ENCODE measurements at regions not wholly inside any gene's neighbourhood (a gene's known extent, or its start where the extent isn't known, plus 50 kb on each side); places are given as distances from the start of the nearest gene placed in this dataset.

GRCh38 chr6:144731229-144731628 lies 446.1 kb downstream of the UTRN start:
- DNase-seq = no peak

- DNase-seq = no peak
Observed at GRCh38 chr6:144736763-144737162, 451.6 kb downstream of the UTRN start.

- no peak for DNase-seq
Observed at GRCh38 chr6:144737998-144738397, 452.9 kb downstream of the UTRN start.

GRCh38 chr6:144739873-144740272 lies 454.7 kb downstream of the UTRN start:
- no peak for DNase-seq

GRCh38 chr6:144741659-144742058 lies 456.5 kb downstream of the UTRN start:
- no peak for DNase-seq

- no peak for DNase-seq
Observed at GRCh38 chr6:144742779-144743178, 457.6 kb downstream of the UTRN start.

GRCh38 chr6:144744720-144745119 lies 459.6 kb downstream of the UTRN start:
- DNase-seq = no peak

- no peak for DNase-seq
Observed at GRCh38 chr6:144745439-144745838, 460.3 kb downstream of the UTRN start.

GRCh38 chr6:144746902-144747469 lies 461.9 kb downstream of the UTRN start:
- DNase-seq = no peak

GRCh38 chr6:144749263-144749662 lies 464.1 kb downstream of the UTRN start:
- no peak for DNase-seq

GRCh38 chr6:144753023-144753705 lies 468.0 kb downstream of the UTRN start:
- DNase-seq = no peak

GRCh38 chr6:144756469-144756868 lies 471.3 kb downstream of the UTRN start:
- no peak for DNase-seq

- DNase-seq = no peak
Observed at GRCh38 chr6:144757299-144757698, 472.2 kb downstream of the UTRN start.

- DNase-seq = no peak
Observed at GRCh38 chr6:144757730-144758129, 472.6 kb downstream of the UTRN start.

- no peak for DNase-seq
Observed at GRCh38 chr6:144758602-144759001, 473.5 kb downstream of the UTRN start.

GRCh38 chr6:144762469-144762868 lies 477.3 kb downstream of the UTRN start:
- no peak for DNase-seq

GRCh38 chr6:144767051-144767450 lies 481.9 kb downstream of the UTRN start:
- no peak for DNase-seq

GRCh38 chr6:144768551-144769075 lies 483.5 kb downstream of the UTRN start:
- no peak for DNase-seq

- no peak for DNase-seq
Observed at GRCh38 chr6:144769142-144769541, 484.0 kb downstream of the UTRN start.

- DNase-seq = no peak
Observed at GRCh38 chr6:144776031-144776819, 491.1 kb downstream of the UTRN start.

GRCh38 chr6:144777249-144777648 lies 492.1 kb downstream of the UTRN start:
- no peak for DNase-seq

GRCh38 chr6:144778056-144778455 lies 492.9 kb downstream of the UTRN start:
- DNase-seq = no peak

- no peak for DNase-seq
Observed at GRCh38 chr6:144778773-144779492, 493.8 kb downstream of the UTRN start.

All from fibroblast of skin of scalp (primary cell).